ENCODE measurements at regions not wholly inside any gene's neighbourhood (a gene's known extent, or its start where the extent isn't known, plus 50 kb on each side); places are given as distances from the start of the nearest gene placed in this dataset.

DNA sequence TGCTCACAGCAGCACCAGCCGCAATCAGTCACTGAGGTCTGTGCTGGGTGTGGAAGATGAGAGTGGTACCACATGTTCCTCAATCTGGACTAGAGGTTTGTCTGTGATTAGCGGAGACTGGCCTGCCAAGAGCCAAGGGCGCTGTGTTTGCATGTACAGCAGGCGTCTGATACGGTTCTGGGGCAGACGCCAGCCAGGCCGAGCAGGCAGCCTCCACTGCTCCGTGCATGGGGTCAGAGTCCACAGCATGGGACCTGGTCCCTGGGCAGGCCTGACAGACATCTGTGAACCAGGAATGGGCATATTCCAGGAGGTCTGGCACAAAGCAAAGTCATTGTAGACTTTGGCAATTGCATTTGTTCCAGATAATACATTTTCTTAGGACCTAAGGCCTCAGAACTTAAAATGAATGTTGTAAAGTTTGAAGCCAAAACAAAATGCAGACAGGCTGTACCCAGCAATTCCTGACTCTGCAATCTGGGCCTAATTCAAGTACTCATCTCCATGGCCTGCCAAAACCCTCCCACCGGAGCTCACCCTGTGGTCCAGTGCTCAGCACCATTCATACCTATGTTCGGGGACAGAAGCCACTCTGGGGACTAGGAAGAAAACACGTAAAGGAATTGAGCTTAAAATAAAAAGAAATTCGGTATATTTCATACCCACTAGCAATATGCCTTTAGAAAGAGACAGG, 50.0 kb upstream of the FAM20C start:
- Histone ChIP-seq H3K36me3 (no peaks in the 10 kb centered on the region), H3K27me3 (no peaks in the 10 kb centered on the region), H3K4me1 (peaks cover 36 to 56% (median 38%) of the 10 kb centered on the region in 4 donors), H3K9me3 (no peaks in the 10 kb centered on the region), H3K4me3 (no peak overlapping the region), H3K27ac (peak overlapping the region; percentile 81 to 92 (median 86))
- TF ChIP-seq CTCF (IDR thresholded peaks at IDR 0.05) (no peak), POLR2AphosphoS5 (IDR thresholded peaks at IDR 0.05) (peak; percentile 27 to 92 (median 90))
- intact Hi-C loops (cut with DNase I; ENCODE audit: low total_unique reads) = no loop called here
- 25 to 38% (median 25%) methylated on average over 11 to 12 of the region's 12 CpGs for WGBS, 5 donors
- peak; percentile 91 to 96 for DNase-seq
